ENCODE measurements at regions not wholly inside any gene's neighbourhood (a gene's known extent, or its start where the extent isn't known, plus 50 kb on each side); places are given as distances from the start of the nearest gene placed in this dataset.

GRCh38 chr5:4345850-4346249 is 750.2 kb downstream of the IRX1 start:
- Histone ChIP-seq H3K27ac (no peak overlapping the region), H3K4me3 (no peak overlapping the region), H3K27me3 (no peaks in the 10 kb centered on the region), H3K9me3 (no peaks in the 10 kb centered on the region), H3K36me3 (no peaks in the 10 kb centered on the region), H3K4me1 (no peaks in the 10 kb centered on the region)
- WGBS (ENCODE audit: insufficient coverage, low coverage, low lambda C conversion rate, missing lambda C conversion rate), result 44% methylated on average over 1 of the region's 1 CpG
- DNase-seq, result no peak
- no peak for ATAC-seq
- intact Hi-C loops (cut with DNase I), result no loop called here
- TF ChIP-seq CTCF (IDR thresholded peaks at IDR 0.05), result no peak
- TF ChIP-seq POLR2A (IDR thresholded peaks at IDR 0.05), result no peak

GRCh38 chr5:4348423-4348822 is 752.8 kb downstream of the IRX1 start:
- TF ChIP-seq CTCF (IDR thresholded peaks at IDR 0.05), result no peak
- TF ChIP-seq POLR2A (IDR thresholded peaks at IDR 0.05), result no peak
- 63% methylated on average over 3 of the region's 3 CpGs for WGBS (ENCODE audit: insufficient coverage, low coverage, low lambda C conversion rate, missing lambda C conversion rate)
- no peak for DNase-seq
- Histone ChIP-seq H3K4me3 (no peak overlapping the region), H3K4me1 (no peaks in the 10 kb centered on the region), H3K36me3 (no peaks in the 10 kb centered on the region), H3K9me3 (no peaks in the 10 kb centered on the region), H3K27me3 (no peaks in the 10 kb centered on the region), H3K27ac (no peak overlapping the region)
- intact Hi-C loops (cut with DNase I), result no loop called here
- ATAC-seq, result no peak

- no peaks in the 10 kb centered on the region for H3K9me3 ChIP-seq
- no peaks in the 10 kb centered on the region for H3K4me1 ChIP-seq
- no peak overlapping the region for H3K4me3 ChIP-seq
- TF ChIP-seq CTCF (IDR thresholded peaks at IDR 0.05) (no peak), POLR2A (IDR thresholded peaks at IDR 0.05) (no peak)
- WGBS (ENCODE audit: insufficient coverage, low coverage, low lambda C conversion rate, missing lambda C conversion rate), result 46% methylated on average over 3 of the region's 3 CpGs
- H3K27ac ChIP-seq, result no peak overlapping the region
- DNase-seq, result no peak
- H3K36me3 ChIP-seq, result no peaks in the 10 kb centered on the region
- intact Hi-C loops (cut with DNase I), result no loop called here
- ATAC-seq, result no peak
- H3K27me3 ChIP-seq, result no peaks in the 10 kb centered on the region
Observed at GRCh38 chr5:4348919-4349318, 753.3 kb downstream of the IRX1 start.

GRCh38 chr5:4356201-4356600 is 760.6 kb downstream of the IRX1 start:
- Histone ChIP-seq H3K27me3 (no peaks in the 10 kb centered on the region), H3K36me3 (no peaks in the 10 kb centered on the region), H3K4me1 (no peaks in the 10 kb centered on the region), H3K4me3 (no peak overlapping the region), H3K9me3 (no peaks in the 10 kb centered on the region), H3K27ac (no peak overlapping the region)
- TF ChIP-seq POLR2A (IDR thresholded peaks at IDR 0.05) (no peak), CTCF (IDR thresholded peaks at IDR 0.05) (no peak)
- DNase-seq (no peak), ATAC-seq (no peak)
- WGBS (ENCODE audit: insufficient coverage, low coverage, low lambda C conversion rate, missing lambda C conversion rate), result 42% methylated on average over 6 of the region's 6 CpGs
- intact Hi-C loops (cut with DNase I), result no loop called here

- H3K36me3 ChIP-seq, result no peaks in the 10 kb centered on the region
- H3K27ac ChIP-seq, result no peak overlapping the region
- intact Hi-C loops (cut with DNase I), result no loop called here
- no peak for ATAC-seq
- H3K27me3 ChIP-seq, result no peaks in the 10 kb centered on the region
- no peaks in the 10 kb centered on the region for H3K4me1 ChIP-seq
- no peak for DNase-seq
- TF ChIP-seq CTCF (IDR thresholded peaks at IDR 0.05) (no peak), POLR2A (IDR thresholded peaks at IDR 0.05) (no peak)
- H3K9me3 ChIP-seq, result no peaks in the 10 kb centered on the region
- no peak overlapping the region for H3K4me3 ChIP-seq
- 65% methylated on average over 2 of the region's 2 CpGs for WGBS (ENCODE audit: insufficient coverage, low coverage, low lambda C conversion rate, missing lambda C conversion rate)
Observed at GRCh38 chr5:4359847-4360246, 764.2 kb downstream of the IRX1 start.
